ENCODE measurements at regions not wholly inside any gene's neighbourhood (a gene's known extent, or its start where the extent isn't known, plus 50 kb on each side); places are given as distances from the start of the nearest gene placed in this dataset.

DNA sequence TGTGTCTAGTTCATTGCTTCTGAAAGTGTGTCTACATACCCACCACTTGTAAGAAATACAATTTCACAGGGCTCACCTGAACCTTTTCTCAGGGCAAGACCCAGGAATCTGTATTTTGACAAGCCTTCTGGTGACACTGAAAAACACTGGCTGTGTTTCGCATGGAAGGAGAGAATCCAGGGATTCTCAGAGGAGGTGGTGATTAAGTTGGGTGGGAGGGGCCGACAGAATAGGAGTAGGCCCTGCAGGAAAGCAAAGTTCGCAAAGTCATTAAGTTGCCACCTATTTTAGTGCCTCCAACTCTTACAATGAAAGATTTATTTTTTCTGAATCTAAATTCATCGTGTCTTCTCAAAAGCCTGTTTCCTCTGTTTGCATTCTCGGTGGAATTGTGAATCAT lies 186.8 kb downstream of the FAT3 start:
- no peak overlapping the region for H3K4me3 ChIP-seq
- no peak for DNase-seq
- WGBS, 4 donors = 80 to 88% (median 87%) methylated on average over 5 of the region's 5 CpGs
- H3K4me1 ChIP-seq = no peaks in the 10 kb centered on the region
- ATAC-seq = no peak
- TF ChIP-seq POLR2A (IDR thresholded peaks at IDR 0.05) = no peak
- TF ChIP-seq CTCF (IDR thresholded peaks at IDR 0.05) = no peak
- H3K9me3 ChIP-seq = no peaks in the 10 kb centered on the region
- no peak overlapping the region for H3K27ac ChIP-seq
- no peaks in the 10 kb centered on the region for H3K36me3 ChIP-seq
- intact Hi-C loops (cut with DNase I) = no loop called here
- H3K27me3 ChIP-seq = no peaks in the 10 kb centered on the region

GRCh38 chr11:92413757-92414513 lies 189.3 kb downstream of the FAT3 start:
- ATAC-seq (no peak), DNase-seq (no peak)
- Histone ChIP-seq H3K4me3 (no peak overlapping the region), H3K27me3 (peaks cover 0 to 3% (median 0%) of the 10 kb centered on the region in 9 donors), H3K27ac (no peak overlapping the region), H3K4me1 (no peaks in the 10 kb centered on the region), H3K36me3 (no peaks in the 10 kb centered on the region), H3K9me3 (no peaks in the 10 kb centered on the region)
- intact Hi-C loops (cut with DNase I) = no loop called here
- WGBS, 4 donors = 85 to 90% (median 88%) methylated on average over 7 of the region's 7 CpGs
- no peak for TF ChIP-seq CTCF (IDR thresholded peaks at IDR 0.05)
- TF ChIP-seq POLR2A (IDR thresholded peaks at IDR 0.05) = no peak

DNA sequence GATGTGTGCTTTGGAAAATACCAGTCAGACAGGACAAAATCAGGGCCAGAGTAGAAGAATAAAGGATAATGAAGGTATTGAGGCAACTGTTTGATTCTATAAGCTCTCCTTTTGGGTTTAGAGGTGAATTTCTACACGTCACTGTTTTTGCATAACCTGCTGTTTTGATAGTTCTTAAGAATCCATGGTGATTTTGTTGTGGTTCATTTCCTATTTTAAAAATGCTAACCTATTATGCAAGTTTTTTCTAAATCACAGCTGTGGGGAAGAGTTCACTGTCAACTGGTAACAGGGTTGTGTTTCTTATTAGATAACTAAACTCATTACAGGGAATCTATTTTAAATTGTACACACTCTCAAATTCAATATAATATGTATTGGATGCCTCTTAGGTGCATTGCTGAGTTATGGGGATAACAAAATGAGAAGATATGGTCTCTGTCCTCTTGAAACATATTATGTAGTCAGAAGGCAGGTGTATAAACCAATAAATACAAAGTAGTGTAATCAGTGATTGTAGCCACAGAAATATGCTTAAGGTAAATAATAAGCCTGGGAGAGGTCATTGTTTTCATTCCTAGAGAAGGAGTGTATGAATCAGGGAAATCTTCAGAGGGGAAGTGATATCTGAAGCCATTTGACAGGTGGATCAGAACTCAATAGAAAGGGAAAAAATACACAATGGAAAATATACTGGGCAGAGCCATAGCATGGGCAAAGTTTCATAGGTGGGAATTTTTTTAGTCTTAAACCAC lies 192.5 kb downstream of the FAT3 start:
- WGBS, 4 donors = 69 to 88% (median 81%) methylated on average over 1 of the region's 1 CpG
- DNase-seq (no peak), ATAC-seq (no peak)
- Histone ChIP-seq H3K36me3 (no peaks in the 10 kb centered on the region), H3K27ac (no peak overlapping the region), H3K27me3 (peaks cover 0 to 3% (median 0%) of the 10 kb centered on the region in 9 donors), H3K4me3 (no peak overlapping the region), H3K4me1 (no peaks in the 10 kb centered on the region), H3K9me3 (no peaks in the 10 kb centered on the region)
- TF ChIP-seq POLR2A (IDR thresholded peaks at IDR 0.05) (no peak), CTCF (IDR thresholded peaks at IDR 0.05) (no peak)
- intact Hi-C loops (cut with DNase I) = no loop called here

Data from heart left ventricle (tissue), 16 donors.